IMR-90 (cell line): ENCODE measurements at regions not wholly inside any gene's neighbourhood (a gene's known extent, or its start where the extent isn't known, plus 50 kb on each side); places are given as distances from the start of the nearest gene placed in this dataset.
"Not testable (repeated sequence)": the region's sequence is repeated elsewhere in the genome, so short reads cannot be mapped to it uniquely, and the experiment has no call there.

Experiments
- TF ChIP-seq, protein P1 (sequence below): fragments of 150-350 bp; IDR thresholded peaks from 2 replicates; pipeline ENCODE4 v1.6.1; 2017; ENCODE audit warnings: mild to moderate bottlenecking, antibody characterized with exemption, low read length, low read depth
- TF ChIP-seq, protein P2 (sequence below): conservative IDR thresholded peaks from 2 replicates; pipeline ENCODE4 v1.5.1; 2012; ENCODE audit warnings: mild to moderate bottlenecking, low read depth, low read length, improper control_type of control experiment

GRCh38 chr10:44246287-44246686 is 138.6 kb downstream of the CXCL12 start:
- TF ChIP-seq, protein P1, sequence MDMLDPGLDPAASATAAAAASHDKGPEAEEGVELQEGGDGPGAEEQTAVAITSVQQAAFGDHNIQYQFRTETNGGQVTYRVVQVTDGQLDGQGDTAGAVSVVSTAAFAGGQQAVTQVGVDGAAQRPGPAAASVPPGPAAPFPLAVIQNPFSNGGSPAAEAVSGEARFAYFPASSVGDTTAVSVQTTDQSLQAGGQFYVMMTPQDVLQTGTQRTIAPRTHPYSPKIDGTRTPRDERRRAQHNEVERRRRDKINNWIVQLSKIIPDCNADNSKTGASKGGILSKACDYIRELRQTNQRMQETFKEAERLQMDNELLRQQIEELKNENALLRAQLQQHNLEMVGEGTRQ: not testable (repeated sequence)
- TF ChIP-seq, protein P2, sequence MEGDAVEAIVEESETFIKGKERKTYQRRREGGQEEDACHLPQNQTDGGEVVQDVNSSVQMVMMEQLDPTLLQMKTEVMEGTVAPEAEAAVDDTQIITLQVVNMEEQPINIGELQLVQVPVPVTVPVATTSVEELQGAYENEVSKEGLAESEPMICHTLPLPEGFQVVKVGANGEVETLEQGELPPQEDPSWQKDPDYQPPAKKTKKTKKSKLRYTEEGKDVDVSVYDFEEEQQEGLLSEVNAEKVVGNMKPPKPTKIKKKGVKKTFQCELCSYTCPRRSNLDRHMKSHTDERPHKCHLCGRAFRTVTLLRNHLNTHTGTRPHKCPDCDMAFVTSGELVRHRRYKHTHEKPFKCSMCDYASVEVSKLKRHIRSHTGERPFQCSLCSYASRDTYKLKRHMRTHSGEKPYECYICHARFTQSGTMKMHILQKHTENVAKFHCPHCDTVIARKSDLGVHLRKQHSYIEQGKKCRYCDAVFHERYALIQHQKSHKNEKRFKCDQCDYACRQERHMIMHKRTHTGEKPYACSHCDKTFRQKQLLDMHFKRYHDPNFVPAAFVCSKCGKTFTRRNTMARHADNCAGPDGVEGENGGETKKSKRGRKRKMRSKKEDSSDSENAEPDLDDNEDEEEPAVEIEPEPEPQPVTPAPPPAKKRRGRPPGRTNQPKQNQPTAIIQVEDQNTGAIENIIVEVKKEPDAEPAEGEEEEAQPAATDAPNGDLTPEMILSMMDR: not testable (repeated sequence)
